Testis (tissue), 2 donors: ENCODE measurements at regions not wholly inside any gene's neighbourhood (a gene's known extent, or its start where the extent isn't known, plus 50 kb on each side); places are given as distances from the start of the nearest gene placed in this dataset.

Experiments used
- CTCF ChIP-seq, 3 experiments: fragments of 450-650 bp in 2 of 3; fragments of 200-600 bp in 1 of 3; sonication (generic) in 1 of 3; IDR thresholded peaks; one replicate each; pipeline ENCODE4 v1.5.1; 2016 to 2019; ENCODE audit warnings: antibody characterized with exemption in 3 of 3, mild to moderate bottlenecking in 2 of 3, moderate library complexity in 1 of 3
- POLR2A ChIP-seq: fragments of 450-650 bp; IDR thresholded peaks from one replicate; pipeline ENCODE4 v1.6.1; 2017; ENCODE audit warnings: antibody characterized with exemption, mild to moderate bottlenecking, moderate library complexity

GRCh38 chr17:21476867-21477266, 100.7 kb downstream of the KCNJ12 start:
- TF ChIP-seq CTCF (IDR thresholded peaks at IDR 0.05), result no peak
- TF ChIP-seq POLR2A, result no peak
